A549 (cell line): ENCODE measurements at regions not wholly inside any gene's neighbourhood (a gene's known extent, or its start where the extent isn't known, plus 50 kb on each side); places are given as distances from the start of the nearest gene placed in this dataset.

Experiments
- ATAC-seq, 2 experiments: fragments of 200-7000 bp in 1 of 2; fragments of >200 bp in 1 of 2; cut with Nextera tagmentation in 1 of 2; cut with Tn5 transposase in 1 of 2; 3 replicates each; pipeline versions ENCODE4 v1.8.0 to v1.9.1; 2018 to 2020; ENCODE audit warnings: mild to moderate bottlenecking in 1 of 2, moderate library complexity in 1 of 2
- CTCF ChIA-PET: fragments of 300-600 bp; sonication (Branson Sonifier 250); formaldehyde crosslinking; extraction: SDS; loops from one replicate; lab custom pipeline; 2021; ENCODE audit warnings: antibody characterized with exemption, inconsistent platforms; lab: Yijun Ruan, JAX
- POLR2A ChIA-PET: fragments of 350-600 bp; formaldehyde crosslinking; extraction: SDS; loops from one replicate; lab custom pipeline; 2021; ENCODE audit warnings: antibody characterized with exemption, inconsistent platforms; lab: Yijun Ruan, JAX
- DNase-seq, 2 experiments: peaks; one replicate each; pipeline versions ENCODE4 v3.0.0 to v3.0.0-alpha.2; 2011 to 2016; ENCODE audit warnings: low read depth in 1 of 2, low spot score in 1 of 2
- FAIRE-seq: peaks from 2 replicates; lab custom pipeline; 2011; peaks lifted over from hg19 to GRCh38; lab: Jason Lieb, UNC
- H3K27ac ChIP-seq, 2 experiments: fragments of >200 bp; sonication (Bioruptor Twin); formaldehyde crosslinking; 3 replicates each; pipeline ENCODE4 v1.5.1; 2016 to 2017
- H3K4me1 ChIP-seq: fragments of >200 bp; sonication (Bioruptor Twin); formaldehyde crosslinking; 3 replicates; pipeline ENCODE4 v1.6.1; 2016
- H3K4me2 ChIP-seq: fragments of >200 bp; sonication (Bioruptor Twin); formaldehyde crosslinking; 3 replicates; pipeline ENCODE4 v1.6.1; 2016
- H3K4me3 ChIP-seq: fragments of >200 bp; sonication (Bioruptor Twin); formaldehyde crosslinking; 3 replicates; pipeline ENCODE4 v1.5.1; 2016
- H3K9me3 ChIP-seq: fragments of >200 bp; sonication (Bioruptor Twin); formaldehyde crosslinking; 3 replicates; pipeline ENCODE4 v1.6.1; 2016
- BHLHE40 ChIP-seq: IDR thresholded peaks from 2 replicates; pipeline ENCODE4 v1.6.1; 2012; ENCODE audit warnings: low read depth, low read length, inconsistent platforms
- CHD4 ChIP-seq: fragments of 200-600 bp; sonication (generic); IDR thresholded peaks from 2 replicates; pipeline ENCODE4 v1.6.1; 2016; ENCODE audit warnings: antibody characterized with exemption, mild to moderate bottlenecking, borderline replicate concordance
- EHF ChIP-seq: fragments of 250-450 bp; sonication (Bioruptor Pico); IDR thresholded peaks from 2 replicates; pipeline ENCODE4 v1.5.0; 2020; ENCODE audit warnings: mild to moderate bottlenecking
- FOXS1 ChIP-seq: fragments of 250-450 bp; sonication (Bioruptor Pico); IDR thresholded peaks from 2 replicates; pipeline ENCODE4 v1.5.0; 2020; ENCODE audit warnings: mild to moderate bottlenecking, moderate library complexity
- HDAC2 ChIP-seq: fragments of 200-600 bp; sonication (generic); IDR thresholded peaks from 2 replicates; pipeline ENCODE4 v1.6.1; 2016
- HOXB5 ChIP-seq: fragments of 250-450 bp; sonication (Bioruptor Pico); IDR thresholded peaks from 2 replicates; pipeline ENCODE4 v1.5.0; 2020; ENCODE audit warnings: mild to moderate bottlenecking, moderate library complexity
- JUN ChIP-seq, 2 experiments: fragments of >200 bp; sonication (Bioruptor Twin); formaldehyde crosslinking; IDR thresholded peaks; 2 replicates in 1 of 2; 3 replicates in 1 of 2; pipeline ENCODE4 v1.6.1; 2016 to 2017
- JUNB ChIP-seq: fragments of >200 bp; sonication (Bioruptor Twin); formaldehyde crosslinking; IDR thresholded peaks from 2 replicates; pipeline ENCODE4 v1.6.1; 2016
- KDM5A ChIP-seq: fragments of 200-600 bp; sonication (generic); IDR thresholded peaks from 2 replicates; pipeline ENCODE4 v1.6.1; 2016; ENCODE audit warnings: antibody characterized with exemption, mild to moderate bottlenecking
- MAZ ChIP-seq: fragments of 150-350 bp; IDR thresholded peaks from 2 replicates; pipeline ENCODE4 v1.6.1; 2014; ENCODE audit warnings: antibody characterized with exemption, low read depth, low read length, borderline replicate concordance
- NFE2L2 ChIP-seq: fragments of 150-350 bp; conservative IDR thresholded peaks from 2 replicates; pipeline ENCODE4 v1.6.1; 2014; ENCODE audit warnings: low read length
- NR3C1 ChIP-seq: fragments of >200 bp; sonication (Bioruptor Twin); formaldehyde crosslinking; IDR thresholded peaks from 3 replicates; pipeline ENCODE4 v1.6.1; 2017
- RAD21 ChIP-seq, 2 experiments: fragments of >200 bp in 1 of 2; sonication (Bioruptor Twin) in 1 of 2; formaldehyde crosslinking in 1 of 2; IDR thresholded peaks in 1 of 2; conservative IDR thresholded peaks in 1 of 2; 2 replicates in 1 of 2; 3 replicates in 1 of 2; pipeline ENCODE4 v1.6.1; 2012 to 2018; ENCODE audit warnings: inconsistent platforms in 1 of 2
- RARB ChIP-seq: fragments of 250-450 bp; sonication (Bioruptor Pico); IDR thresholded peaks from 2 replicates; pipeline ENCODE4 v1.8.0; 2021; ENCODE audit warnings: mild to moderate bottlenecking, moderate library complexity
- RCOR1 ChIP-seq: fragments of 150-350 bp; IDR thresholded peaks from 2 replicates; pipeline ENCODE4 v1.6.1; 2014; ENCODE audit warnings: antibody characterized with exemption, low read length, low read depth
- TP53 ChIP-seq: fragments of 250-450 bp; sonication (Bioruptor Pico); IDR thresholded peaks from 2 replicates; pipeline ENCODE4 v1.5.0; 2021; ENCODE audit warnings: mild to moderate bottlenecking, moderate library complexity
- ZFP36 ChIP-seq: fragments of 450-650 bp; IDR thresholded peaks from 2 replicates; pipeline ENCODE4 v1.6.1; 2014; ENCODE audit warnings: borderline replicate concordance; ENCODE audit not compliant: partially characterized antibody
- ZNF302 ChIP-seq: fragments of 250-450 bp; sonication (Bioruptor Pico); IDR thresholded peaks from 2 replicates; pipeline ENCODE4 v1.9.0; 2021; ENCODE audit warnings: inconsistent platforms, mild to moderate bottlenecking, moderate library complexity
- ZSCAN20 ChIP-seq: fragments of 250-450 bp; sonication (Bioruptor Pico); IDR thresholded peaks from 2 replicates; pipeline ENCODE4 v1.8.0; 2022; ENCODE audit warnings: mild to moderate bottlenecking, moderate library complexity
- WGBS: methylation state at CpG from one replicate; pipeline ENCODE4 v1.1.6; 2017; ENCODE audit errors: missing lambda C conversion rate; 5-methylcytosine and 5-hydroxymethylcytosine counted together
- TF ChIP-seq, protein P1 (sequence below): IDR thresholded peaks from 2 replicates; pipeline ENCODE4 v1.6.1; 2012
- TF ChIP-seq, protein P2 (sequence below): fragments of >200 bp; sonication (Bioruptor Twin); formaldehyde crosslinking; IDR thresholded peaks from 3 replicates; pipeline ENCODE4 v1.5.1; 2016
- TF ChIP-seq, protein P3 (sequence below): fragments of 150-350 bp; IDR thresholded peaks from 2 replicates; pipeline ENCODE4 v1.6.1; 2014; ENCODE audit warnings: low read depth, mild to moderate bottlenecking, low read length
- TF ChIP-seq, protein P4 (sequence below): fragments of >200 bp; sonication (Bioruptor Twin); formaldehyde crosslinking; IDR thresholded peaks from 2 replicates; pipeline ENCODE4 v1.6.1; 2016
- TF ChIP-seq, protein P5 (sequence below): fragments of >200 bp; sonication (Bioruptor Twin); formaldehyde crosslinking; IDR thresholded peaks from 3 replicates; pipeline ENCODE4 v1.6.1; 2016
- TF ChIP-seq, protein P6 (sequence below): fragments of 200-600 bp; sonication (generic); IDR thresholded peaks from 2 replicates; pipeline ENCODE4 v1.6.1; 2016; ENCODE audit warnings: antibody characterized with exemption, mild to moderate bottlenecking, moderate library complexity

DNA sequence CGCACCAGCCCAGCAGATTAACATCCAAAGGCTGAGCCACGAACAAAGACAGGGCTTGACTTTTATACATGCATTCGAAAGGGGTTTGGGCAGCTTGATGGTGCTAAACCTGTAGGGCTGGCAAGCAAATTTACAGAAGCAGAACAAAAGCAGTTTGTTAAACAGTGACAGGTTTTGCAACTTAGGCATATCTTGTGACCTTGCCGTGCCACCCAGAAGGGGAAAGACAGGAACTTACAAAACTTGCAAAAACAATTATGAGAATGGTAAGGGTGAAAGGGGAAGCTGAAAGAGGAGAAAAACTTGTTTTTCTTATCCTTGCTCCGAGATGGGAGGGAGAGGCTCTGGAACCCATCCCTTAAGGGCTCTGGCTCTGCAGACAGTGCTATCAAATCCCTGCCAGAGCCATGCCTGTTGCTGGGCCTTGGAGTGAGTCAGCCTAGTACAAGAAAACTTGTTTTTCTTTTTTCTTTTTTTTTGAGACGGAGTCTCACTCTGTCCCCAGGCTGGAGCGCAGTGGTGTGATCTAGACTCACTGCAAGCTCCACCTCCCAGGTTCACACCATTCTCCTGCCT lies 1325.2 kb upstream of the PRR20A start:
- CTCF ChIA-PET, result no interaction called here
- POLR2A ChIA-PET, result no interaction called here
- 24% methylated on average over 7 of the region's 7 CpGs for WGBS
- FAIRE-seq, result no peak
- Histone ChIP-seq H3K27ac (no peak overlapping the region), H3K4me3 (no peak overlapping the region), H3K4me2 (no peak overlapping the region), H3K9me3 (no peaks in the 10 kb centered on the region), H3K4me1 (no peaks in the 10 kb centered on the region)
- no peak for TF ChIP-seq NFE2L2
- TF ChIP-seq, protein P1, sequence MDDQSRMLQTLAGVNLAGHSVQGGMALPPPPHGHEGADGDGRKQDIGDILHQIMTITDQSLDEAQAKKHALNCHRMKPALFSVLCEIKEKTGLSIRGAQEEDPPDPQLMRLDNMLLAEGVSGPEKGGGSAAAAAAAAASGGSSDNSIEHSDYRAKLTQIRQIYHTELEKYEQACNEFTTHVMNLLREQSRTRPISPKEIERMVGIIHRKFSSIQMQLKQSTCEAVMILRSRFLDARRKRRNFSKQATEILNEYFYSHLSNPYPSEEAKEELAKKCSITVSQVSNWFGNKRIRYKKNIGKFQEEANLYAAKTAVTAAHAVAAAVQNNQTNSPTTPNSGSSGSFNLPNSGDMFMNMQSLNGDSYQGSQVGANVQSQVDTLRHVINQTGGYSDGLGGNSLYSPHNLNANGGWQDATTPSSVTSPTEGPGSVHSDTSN, result no peak
- no peak for TF ChIP-seq JUN (IDR thresholded peaks at IDR 0.05)
- TF ChIP-seq, protein P2, sequence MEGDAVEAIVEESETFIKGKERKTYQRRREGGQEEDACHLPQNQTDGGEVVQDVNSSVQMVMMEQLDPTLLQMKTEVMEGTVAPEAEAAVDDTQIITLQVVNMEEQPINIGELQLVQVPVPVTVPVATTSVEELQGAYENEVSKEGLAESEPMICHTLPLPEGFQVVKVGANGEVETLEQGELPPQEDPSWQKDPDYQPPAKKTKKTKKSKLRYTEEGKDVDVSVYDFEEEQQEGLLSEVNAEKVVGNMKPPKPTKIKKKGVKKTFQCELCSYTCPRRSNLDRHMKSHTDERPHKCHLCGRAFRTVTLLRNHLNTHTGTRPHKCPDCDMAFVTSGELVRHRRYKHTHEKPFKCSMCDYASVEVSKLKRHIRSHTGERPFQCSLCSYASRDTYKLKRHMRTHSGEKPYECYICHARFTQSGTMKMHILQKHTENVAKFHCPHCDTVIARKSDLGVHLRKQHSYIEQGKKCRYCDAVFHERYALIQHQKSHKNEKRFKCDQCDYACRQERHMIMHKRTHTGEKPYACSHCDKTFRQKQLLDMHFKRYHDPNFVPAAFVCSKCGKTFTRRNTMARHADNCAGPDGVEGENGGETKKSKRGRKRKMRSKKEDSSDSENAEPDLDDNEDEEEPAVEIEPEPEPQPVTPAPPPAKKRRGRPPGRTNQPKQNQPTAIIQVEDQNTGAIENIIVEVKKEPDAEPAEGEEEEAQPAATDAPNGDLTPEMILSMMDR, result no peak
- TF ChIP-seq RARB (CRISPR knock-in tag), result no peak
- no peak for TF ChIP-seq ZFP36
- no peak for TF ChIP-seq ZNF302 (CRISPR knock-in tag)
- TF ChIP-seq HDAC2, result no peak
- TF ChIP-seq BHLHE40, result no peak
- TF ChIP-seq, protein P3, sequence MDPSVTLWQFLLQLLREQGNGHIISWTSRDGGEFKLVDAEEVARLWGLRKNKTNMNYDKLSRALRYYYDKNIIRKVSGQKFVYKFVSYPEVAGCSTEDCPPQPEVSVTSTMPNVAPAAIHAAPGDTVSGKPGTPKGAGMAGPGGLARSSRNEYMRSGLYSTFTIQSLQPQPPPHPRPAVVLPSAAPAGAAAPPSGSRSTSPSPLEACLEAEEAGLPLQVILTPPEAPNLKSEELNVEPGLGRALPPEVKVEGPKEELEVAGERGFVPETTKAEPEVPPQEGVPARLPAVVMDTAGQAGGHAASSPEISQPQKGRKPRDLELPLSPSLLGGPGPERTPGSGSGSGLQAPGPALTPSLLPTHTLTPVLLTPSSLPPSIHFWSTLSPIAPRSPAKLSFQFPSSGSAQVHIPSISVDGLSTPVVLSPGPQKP, result no peak
- TF ChIP-seq FOXS1 (CRISPR knock-in tag), result no peak
- no peak for TF ChIP-seq HOXB5
- TF ChIP-seq, protein P4, sequence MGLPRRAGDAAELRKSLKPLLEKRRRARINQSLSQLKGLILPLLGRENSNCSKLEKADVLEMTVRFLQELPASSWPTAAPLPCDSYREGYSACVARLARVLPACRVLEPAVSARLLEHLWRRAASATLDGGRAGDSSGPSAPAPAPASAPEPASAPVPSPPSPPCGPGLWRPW, result no peak
- TF ChIP-seq JUNB, result no peak
- TF ChIP-seq KDM5A, result no peak
- TF ChIP-seq, protein P5, sequence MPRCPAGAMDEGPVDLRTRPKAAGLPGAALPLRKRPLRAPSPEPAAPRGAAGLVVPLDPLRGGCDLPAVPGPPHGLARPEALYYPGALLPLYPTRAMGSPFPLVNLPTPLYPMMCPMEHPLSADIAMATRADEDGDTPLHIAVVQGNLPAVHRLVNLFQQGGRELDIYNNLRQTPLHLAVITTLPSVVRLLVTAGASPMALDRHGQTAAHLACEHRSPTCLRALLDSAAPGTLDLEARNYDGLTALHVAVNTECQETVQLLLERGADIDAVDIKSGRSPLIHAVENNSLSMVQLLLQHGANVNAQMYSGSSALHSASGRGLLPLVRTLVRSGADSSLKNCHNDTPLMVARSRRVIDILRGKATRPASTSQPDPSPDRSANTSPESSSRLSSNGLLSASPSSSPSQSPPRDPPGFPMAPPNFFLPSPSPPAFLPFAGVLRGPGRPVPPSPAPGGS, result no peak
- TF ChIP-seq CHD4, result no peak
- no peak for TF ChIP-seq RCOR1
- no peak for TF ChIP-seq MAZ
- ATAC-seq, result no peak
- no peak for DNase-seq

DNA sequence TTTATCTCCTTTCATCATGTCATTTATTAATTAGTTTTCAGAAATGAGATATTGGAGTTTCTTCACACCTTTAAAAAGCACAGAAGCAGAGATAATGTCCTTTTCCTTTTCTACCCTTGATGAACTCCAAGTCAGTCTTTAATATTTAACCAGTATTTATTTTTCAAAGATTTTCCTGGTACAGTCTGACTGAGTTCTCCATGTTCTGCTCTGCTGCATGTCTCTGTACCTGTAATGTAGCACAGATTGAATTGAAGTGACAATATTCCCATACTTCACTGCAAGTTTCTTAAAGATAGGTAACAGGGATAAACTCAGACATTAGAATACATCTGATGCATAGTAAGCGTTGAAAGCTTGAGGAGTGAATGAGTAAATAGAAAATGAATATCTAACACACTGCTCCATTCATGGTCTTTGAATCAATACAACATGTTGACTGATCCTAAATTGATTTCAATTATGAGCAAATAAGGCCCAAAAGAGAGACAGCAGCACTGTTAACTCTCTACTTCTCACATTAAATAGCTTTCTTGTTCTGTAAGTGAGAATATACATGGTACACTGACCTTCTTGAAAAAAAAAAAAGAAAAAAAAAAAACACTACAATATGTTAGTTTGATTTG lies 1323.6 kb upstream of the PRR20A start:
- CTCF ChIA-PET, result no interaction called here
- FAIRE-seq, result no peak
- Histone ChIP-seq H3K27ac (no peak overlapping the region), H3K9me3 (no peaks in the 10 kb centered on the region), H3K4me2 (no peak overlapping the region), H3K4me1 (no peaks in the 10 kb centered on the region), H3K4me3 (no peak overlapping the region)
- DNase-seq, result no peak
- no peak for ATAC-seq
- whole genome bisulfite sequencing, result 56% methylated on average over 1 of the region's 1 CpG
- POLR2A ChIA-PET, result no interaction called here
- TF ChIP-seq, protein P5, result no peak
- TF ChIP-seq BHLHE40, result no peak
- no peak for TF ChIP-seq ZSCAN20 (CRISPR knock-in tag)
- no peak for TF ChIP-seq NR3C1
- TF ChIP-seq RAD21 (conservative IDR thresholded peaks at IDR 0.05 in 1 of 2, IDR thresholded peaks at IDR 0.05 in 1 of 2), result no peak
- TF ChIP-seq, protein P1, result no peak
- no peak for TF ChIP-seq TP53
- TF ChIP-seq, protein P6, sequence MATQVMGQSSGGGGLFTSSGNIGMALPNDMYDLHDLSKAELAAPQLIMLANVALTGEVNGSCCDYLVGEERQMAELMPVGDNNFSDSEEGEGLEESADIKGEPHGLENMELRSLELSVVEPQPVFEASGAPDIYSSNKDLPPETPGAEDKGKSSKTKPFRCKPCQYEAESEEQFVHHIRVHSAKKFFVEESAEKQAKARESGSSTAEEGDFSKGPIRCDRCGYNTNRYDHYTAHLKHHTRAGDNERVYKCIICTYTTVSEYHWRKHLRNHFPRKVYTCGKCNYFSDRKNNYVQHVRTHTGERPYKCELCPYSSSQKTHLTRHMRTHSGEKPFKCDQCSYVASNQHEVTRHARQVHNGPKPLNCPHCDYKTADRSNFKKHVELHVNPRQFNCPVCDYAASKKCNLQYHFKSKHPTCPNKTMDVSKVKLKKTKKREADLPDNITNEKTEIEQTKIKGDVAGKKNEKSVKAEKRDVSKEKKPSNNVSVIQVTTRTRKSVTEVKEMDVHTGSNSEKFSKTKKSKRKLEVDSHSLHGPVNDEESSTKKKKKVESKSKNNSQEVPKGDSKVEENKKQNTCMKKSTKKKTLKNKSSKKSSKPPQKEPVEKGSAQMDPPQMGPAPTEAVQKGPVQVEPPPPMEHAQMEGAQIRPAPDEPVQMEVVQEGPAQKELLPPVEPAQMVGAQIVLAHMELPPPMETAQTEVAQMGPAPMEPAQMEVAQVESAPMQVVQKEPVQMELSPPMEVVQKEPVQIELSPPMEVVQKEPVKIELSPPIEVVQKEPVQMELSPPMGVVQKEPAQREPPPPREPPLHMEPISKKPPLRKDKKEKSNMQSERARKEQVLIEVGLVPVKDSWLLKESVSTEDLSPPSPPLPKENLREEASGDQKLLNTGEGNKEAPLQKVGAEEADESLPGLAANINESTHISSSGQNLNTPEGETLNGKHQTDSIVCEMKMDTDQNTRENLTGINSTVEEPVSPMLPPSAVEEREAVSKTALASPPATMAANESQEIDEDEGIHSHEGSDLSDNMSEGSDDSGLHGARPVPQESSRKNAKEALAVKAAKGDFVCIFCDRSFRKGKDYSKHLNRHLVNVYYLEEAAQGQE, result no peak
- no peak for TF ChIP-seq EHF (CRISPR knock-in tag)
